ENCODE measurements at regions not wholly inside any gene's neighbourhood (a gene's known extent, or its start where the extent isn't known, plus 50 kb on each side); places are given as distances from the start of the nearest gene placed in this dataset.

DNA sequence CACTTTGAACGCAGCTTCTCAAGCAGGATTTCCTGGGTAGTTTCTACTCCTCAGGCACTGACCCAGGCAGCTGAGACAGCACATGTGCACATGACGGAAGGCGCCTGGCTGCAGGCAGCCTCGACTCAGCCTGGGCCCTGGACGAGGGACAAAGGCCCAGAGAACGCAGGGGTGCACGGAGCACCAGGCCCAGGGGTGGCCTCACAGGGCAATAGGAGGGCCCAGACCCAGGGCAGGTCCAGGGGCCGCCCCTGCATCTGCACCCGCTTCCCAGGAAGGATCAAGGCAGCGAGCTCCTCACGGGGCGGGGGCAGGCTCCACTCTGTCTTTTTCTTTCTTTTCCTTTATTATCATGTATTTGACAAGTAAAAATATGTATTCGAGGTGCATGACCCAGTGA is 208.4 kb downstream of the BRD1 start:
- Histone ChIP-seq H3K4me3 (ENCODE audit: low read depth, low read length) (no peak overlapping the region), H3K27me3 (ENCODE audit: control insufficient read depth, insufficient read depth, low read length) (no peaks in the 10 kb centered on the region), H3K36me3 (ENCODE audit: control insufficient read depth, insufficient read depth, low read length) (no peaks in the 10 kb centered on the region)
- DNase-seq (ENCODE audit: low read depth), result no peak
- TF ChIP-seq, protein P1, sequence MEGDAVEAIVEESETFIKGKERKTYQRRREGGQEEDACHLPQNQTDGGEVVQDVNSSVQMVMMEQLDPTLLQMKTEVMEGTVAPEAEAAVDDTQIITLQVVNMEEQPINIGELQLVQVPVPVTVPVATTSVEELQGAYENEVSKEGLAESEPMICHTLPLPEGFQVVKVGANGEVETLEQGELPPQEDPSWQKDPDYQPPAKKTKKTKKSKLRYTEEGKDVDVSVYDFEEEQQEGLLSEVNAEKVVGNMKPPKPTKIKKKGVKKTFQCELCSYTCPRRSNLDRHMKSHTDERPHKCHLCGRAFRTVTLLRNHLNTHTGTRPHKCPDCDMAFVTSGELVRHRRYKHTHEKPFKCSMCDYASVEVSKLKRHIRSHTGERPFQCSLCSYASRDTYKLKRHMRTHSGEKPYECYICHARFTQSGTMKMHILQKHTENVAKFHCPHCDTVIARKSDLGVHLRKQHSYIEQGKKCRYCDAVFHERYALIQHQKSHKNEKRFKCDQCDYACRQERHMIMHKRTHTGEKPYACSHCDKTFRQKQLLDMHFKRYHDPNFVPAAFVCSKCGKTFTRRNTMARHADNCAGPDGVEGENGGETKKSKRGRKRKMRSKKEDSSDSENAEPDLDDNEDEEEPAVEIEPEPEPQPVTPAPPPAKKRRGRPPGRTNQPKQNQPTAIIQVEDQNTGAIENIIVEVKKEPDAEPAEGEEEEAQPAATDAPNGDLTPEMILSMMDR (IDR thresholded peaks at IDR 0.05; ENCODE audit: insufficient read depth, low read length, severe bottlenecking), result no peak
- FAIRE-seq, result no peak

DNA sequence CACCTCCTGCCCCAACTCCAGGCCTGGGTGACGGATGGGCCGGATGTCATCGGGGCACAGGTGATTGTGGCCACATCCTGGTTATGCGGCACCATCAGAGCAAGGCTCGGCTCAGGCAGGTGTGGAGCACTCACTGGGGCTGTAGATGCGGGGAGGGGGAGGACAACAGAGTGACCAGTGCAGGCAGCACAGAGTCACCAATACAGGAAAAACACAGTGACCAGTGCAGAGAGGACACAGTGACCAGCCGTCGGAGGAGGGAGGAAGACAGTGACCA is 209.1 kb downstream of the BRD1 start:
- no peak overlapping the region for H3K4me3 ChIP-seq (ENCODE audit: low read depth, low read length)
- DNase-seq (ENCODE audit: low read depth) (no peak), FAIRE-seq (no peak)
- H3K27me3 ChIP-seq (ENCODE audit: control insufficient read depth, insufficient read depth, low read length), result no peaks in the 10 kb centered on the region
- no peaks in the 10 kb centered on the region for H3K36me3 ChIP-seq (ENCODE audit: control insufficient read depth, insufficient read depth, low read length)
- TF ChIP-seq, protein P1 (IDR thresholded peaks at IDR 0.05; ENCODE audit: insufficient read depth, low read length, severe bottlenecking), result no peak

GRCh38 chr22:49617866-49618676 is 209.6 kb downstream of the BRD1 start:
- Histone ChIP-seq H3K27me3 (ENCODE audit: control insufficient read depth, insufficient read depth, low read length) (no peaks in the 10 kb centered on the region), H3K4me3 (ENCODE audit: low read depth, low read length) (no peak overlapping the region), H3K36me3 (ENCODE audit: control insufficient read depth, insufficient read depth, low read length) (no peaks in the 10 kb centered on the region)
- FAIRE-seq (no peak), DNase-seq (ENCODE audit: low read depth) (no peak)
- TF ChIP-seq, protein P1 (IDR thresholded peaks at IDR 0.05; ENCODE audit: insufficient read depth, low read length, severe bottlenecking), result no peak

GRCh38 chr22:49617264-49617663 is 210.4 kb downstream of the BRD1 start:
- H3K4me3 ChIP-seq (ENCODE audit: low read depth, low read length), result no peak overlapping the region
- H3K36me3 ChIP-seq (ENCODE audit: control insufficient read depth, insufficient read depth, low read length), result no peaks in the 10 kb centered on the region
- no peaks in the 10 kb centered on the region for H3K27me3 ChIP-seq (ENCODE audit: control insufficient read depth, insufficient read depth, low read length)
- no peak for DNase-seq (ENCODE audit: low read depth)
- no peak for FAIRE-seq
- TF ChIP-seq, protein P1 (IDR thresholded peaks at IDR 0.05; ENCODE audit: insufficient read depth, low read length, severe bottlenecking), result no peak

GRCh38 chr22:49616356-49617231 is 211.1 kb downstream of the BRD1 start:
- FAIRE-seq (no peak), DNase-seq (ENCODE audit: low read depth) (no peak)
- H3K27me3 ChIP-seq (ENCODE audit: control insufficient read depth, insufficient read depth, low read length), result no peaks in the 10 kb centered on the region
- TF ChIP-seq, protein P1 (IDR thresholded peaks at IDR 0.05; ENCODE audit: insufficient read depth, low read length, severe bottlenecking), result no peak
- H3K36me3 ChIP-seq (ENCODE audit: control insufficient read depth, insufficient read depth, low read length), result no peaks in the 10 kb centered on the region
- no peak overlapping the region for H3K4me3 ChIP-seq (ENCODE audit: low read depth, low read length)

Data from bronchial epithelial cell (primary cell).